ENCODE measurements at regions not wholly inside any gene's neighbourhood (a gene's known extent, or its start where the extent isn't known, plus 50 kb on each side); places are given as distances from the start of the nearest gene placed in this dataset.

DNA sequence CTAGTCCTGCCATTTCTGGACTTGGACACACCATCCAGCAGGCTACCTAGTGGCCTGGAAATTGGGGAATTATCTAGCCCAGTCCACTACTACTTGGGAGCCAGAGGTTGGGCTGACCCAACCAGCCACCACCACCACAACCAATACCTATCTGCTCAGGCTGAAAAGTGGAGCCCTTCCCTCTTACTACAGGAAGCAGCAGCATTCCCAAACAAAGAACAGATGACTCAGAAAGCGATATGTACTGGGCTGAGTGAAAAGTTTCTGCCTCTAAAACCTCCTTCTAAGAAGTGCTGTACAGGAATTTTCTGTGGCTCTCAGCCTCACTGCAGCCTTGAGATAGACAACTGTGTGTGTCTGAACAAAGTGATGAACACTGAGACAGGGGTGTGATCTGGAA, 279.4 kb downstream of the CDH10 start:
- TF ChIP-seq ZNF70 (CRISPR knock-in tag; IDR thresholded peaks at IDR 0.05) (no peak), GLIS3 (CRISPR knock-in tag; IDR thresholded peaks at IDR 0.05) (no peak), ARNTL (CRISPR knock-in tag; IDR thresholded peaks at IDR 0.05; ENCODE audit: borderline replicate concordance, low read depth) (no peak), OSR1 (CRISPR knock-in tag; IDR thresholded peaks at IDR 0.05) (no peak), TOX (CRISPR knock-in tag; IDR thresholded peaks at IDR 0.05; ENCODE audit: borderline replicate concordance) (no peak), PATZ1 (CRISPR knock-in tag; IDR thresholded peaks at IDR 0.05; ENCODE audit: borderline replicate concordance) (no peak), TCF4 (CRISPR knock-in tag; IDR thresholded peaks at IDR 0.05; ENCODE audit: borderline replicate concordance) (no peak), RARB (CRISPR knock-in tag; IDR thresholded peaks at IDR 0.05) (no peak)

All from SK-N-SH treated with all-trans-retinoic acid at 6 μM for 48 hours (cell line).